Adrenal gland (tissue), 5 donors: ENCODE measurements at regions not wholly inside any gene's neighbourhood (a gene's known extent, or its start where the extent isn't known, plus 50 kb on each side); places are given as distances from the start of the nearest gene placed in this dataset.

ENCODE experiments used
- CTCF ChIP-seq, 6 experiments: fragments of 450-650 bp in 4 of 6; fragments of 200-600 bp in 2 of 6; sonication (generic) in 1 of 6; IDR thresholded peaks; 1 replicate in 5 of 6; 2 replicates in 1 of 6; pipeline versions ENCODE4 v1.5.1 to v1.8.0; 2016 to 2021; ENCODE audit warnings: antibody characterized with exemption in 6 of 6, mild to moderate bottlenecking in 2 of 6, moderate library complexity in 1 of 6
- POLR2A ChIP-seq, 2 donors: fragments of 450-650 bp; IDR thresholded peaks; one replicate each; pipeline ENCODE4 v1.6.1; 2017; ENCODE audit warnings: antibody characterized with exemption in 2 of 2, mild to moderate bottlenecking in 2 of 2, moderate library complexity in 1 of 2
- donor health status: DM: no; HTN: no; CAD: no.

- TF ChIP-seq CTCF (IDR thresholded peaks at IDR 0.05) (no peak), POLR2A (IDR thresholded peaks at IDR 0.05) (no peak)
These were observed 172.6 kb upstream of the RBFOX1 start for GRCh38 chr16:7160093-7160492.
